GM10248 (cell line): ENCODE measurements at regions not wholly inside any gene's neighbourhood (a gene's known extent, or its start where the extent isn't known, plus 50 kb on each side); places are given as distances from the start of the nearest gene placed in this dataset.

Experiments used
- CTCF ChIA-PET: fragments of 300-600 bp; sonication (Branson Sonifier 250); formaldehyde crosslinking; extraction: SDS; loops from one replicate; lab custom pipeline; 2021; ENCODE audit warnings: antibody characterized with exemption; lab: Yijun Ruan, JAX
- POLR2A ChIA-PET: fragments of 350-650 bp; sonication (Branson Sonifier 250); formaldehyde crosslinking; extraction: SDS; loops from one replicate; lab custom pipeline; 2020; ENCODE audit warnings: antibody characterized with exemption; lab: Yijun Ruan, JAX
- DNase-seq: peaks from one replicate; pipeline ENCODE4 v3.0.0; 2012; ENCODE audit errors: extremely low spot score
- CTCF ChIP-seq: IDR thresholded peaks from 2 replicates; pipeline ENCODE4 v1.5.1; 2012; ENCODE audit warnings: mild to moderate bottlenecking, low read depth; ENCODE audit errors: extremely low read depth, missing control alignments, control extremely low read depth

GRCh38 chr12:124232654-124232987, 62.3 kb upstream of the RFLNA start:
- DNase-seq: no peak
- POLR2A ChIA-PET: no interaction called here
- no peak for TF ChIP-seq CTCF
- CTCF ChIA-PET: no interaction called here

DNA sequence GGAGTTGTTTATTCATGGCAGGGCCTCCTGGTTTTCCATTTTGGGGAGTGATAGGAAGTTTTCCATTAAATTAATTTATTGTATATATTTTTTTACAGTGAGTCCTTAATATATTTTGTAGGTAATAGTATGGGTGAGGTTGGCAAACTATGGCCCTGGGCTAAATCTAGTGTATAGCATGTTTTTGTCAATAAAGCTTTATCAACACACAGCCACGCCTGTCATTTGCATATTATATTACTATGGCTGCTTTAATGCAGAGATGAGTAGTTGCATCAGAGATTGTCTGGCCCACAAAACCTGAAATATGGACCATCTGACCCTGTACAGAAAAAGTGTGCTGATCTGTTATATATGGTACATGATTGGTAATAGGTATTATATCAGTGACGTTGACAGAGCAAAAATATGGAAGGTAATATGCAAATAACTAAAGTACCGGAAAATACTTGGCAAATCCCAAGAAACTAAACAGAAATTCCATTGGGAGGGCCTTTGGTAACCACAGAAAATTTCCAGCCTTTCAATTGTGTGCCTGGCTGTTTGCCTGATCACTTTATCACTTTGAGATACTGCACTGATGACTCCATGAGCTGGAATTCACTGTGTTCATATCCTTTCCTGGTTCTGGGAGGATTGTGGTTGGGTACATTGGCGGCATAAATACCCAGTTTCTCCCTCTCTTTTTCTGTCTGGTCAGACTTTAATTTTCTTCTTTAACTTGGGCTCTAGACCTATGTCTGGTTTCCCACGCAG, 61.7 kb upstream of the RFLNA start:
- ChIA-PET POLR2A (no interaction called here), CTCF (interaction anchor here (0.8 kb wide), 1 partner anchor 17 kb away, joined by 3 read pairs; no protein-coding TSS in a partner anchor)
- DNase-seq: no peak
- TF ChIP-seq CTCF: no peak

GRCh38 chr12:124233846-124234640, 60.9 kb upstream of the RFLNA start:
- TF ChIP-seq CTCF: no peak
- ChIA-PET POLR2A (no interaction called here), CTCF (interaction anchor here (0.8 kb wide), 1 partner anchor 18 kb away, joined by 3 read pairs; no protein-coding TSS in a partner anchor)
- DNase-seq: no peak

- ChIA-PET CTCF (interaction anchor here (1.4 kb wide), 1 partner anchor 14 kb away, joined by 3 read pairs; no protein-coding TSS in a partner anchor), POLR2A (no interaction called here)
- no peak for TF ChIP-seq CTCF
- no peak for DNase-seq
Measured at GRCh38 chr12:124236625-124237031, 58.3 kb upstream of the RFLNA start.

- POLR2A ChIA-PET: no interaction called here
- TF ChIP-seq CTCF: no peak
- no peak for DNase-seq
- CTCF ChIA-PET: interaction anchor here (0.6 kb wide), 1 partner anchor 1317 kb away, joined by 3 read pairs; no protein-coding TSS in a partner anchor
Measured at GRCh38 chr12:124238886-124239285, 56.0 kb upstream of the RFLNA start.

DNA sequence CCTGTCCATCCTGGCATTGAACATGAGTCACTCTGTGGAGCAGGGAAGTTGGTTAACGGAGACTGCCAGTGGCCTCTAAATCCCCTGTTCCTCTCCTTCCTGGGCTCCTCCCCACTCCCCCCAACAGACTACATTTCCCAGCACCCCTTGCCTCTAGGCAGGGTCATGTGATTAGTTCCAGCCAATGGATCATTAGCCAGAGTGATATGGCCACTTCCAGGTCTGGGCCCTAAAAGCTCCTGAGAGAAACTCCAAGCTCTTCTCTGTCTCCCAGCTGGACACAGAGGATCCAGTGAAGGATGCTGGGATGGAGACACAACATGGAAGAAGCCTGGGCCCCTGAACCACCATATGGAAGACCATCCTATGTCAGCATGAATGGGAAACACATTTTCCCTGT, 54.4 kb upstream of the RFLNA start:
- CTCF ChIA-PET: no interaction called here
- POLR2A ChIA-PET: no interaction called here
- TF ChIP-seq CTCF: no peak
- DNase-seq: no peak
